ENCODE measurements at regions not wholly inside any gene's neighbourhood (a gene's known extent, or its start where the extent isn't known, plus 50 kb on each side); places are given as distances from the start of the nearest gene placed in this dataset.
"Not testable (repeated sequence)": the region's sequence is repeated elsewhere in the genome, so short reads cannot be mapped to it uniquely, and the experiment has no call there.

GRCh38 chr18:28287146-28287545 is 110.2 kb upstream of the CDH2 start:
- intact Hi-C loops (cut with DNase I, micrococcal nuclease), result no loop called here

DNA sequence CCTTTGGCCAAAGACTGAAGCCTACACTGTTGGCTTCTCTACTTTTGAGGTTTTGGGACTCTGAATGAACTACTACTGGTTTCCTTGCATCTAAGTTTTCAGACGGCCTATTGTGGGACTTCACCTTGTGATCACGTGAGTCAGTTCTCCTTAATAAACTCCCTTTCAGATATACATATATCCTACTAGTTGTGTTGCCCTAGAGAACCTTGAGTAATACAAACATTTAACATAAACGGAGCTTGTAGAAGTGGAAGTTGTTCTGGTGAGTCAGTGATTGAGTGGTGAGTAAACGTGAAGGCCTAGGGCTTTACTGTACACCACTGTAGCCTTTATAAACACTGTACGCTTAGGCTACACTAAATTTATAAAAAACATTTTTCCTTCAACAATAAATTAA is 107.2 kb upstream of the CDH2 start:
- DNase-seq, result no peak
- CTCF ChIA-PET, result interaction anchor here (0.8 kb wide), 1 partner anchor 15 kb away, joined by 3 read pairs; no protein-coding TSS in a partner anchor
- no peaks in the 10 kb centered on the region for H3K27me3 Mint-ChIP-seq
- H3K27ac Mint-ChIP-seq, result no peak overlapping the region
- no peaks in the 10 kb centered on the region for H3K36me3 Mint-ChIP-seq (ENCODE audit: low read depth)
- intact Hi-C loops (cut with DNase I, micrococcal nuclease), result no loop called here
- no peak for ATAC-seq
- H3K9me3 Mint-ChIP-seq (ENCODE audit: low read depth), result peaks cover 13% of the 10 kb centered on the region
- POLR2A ChIA-PET, result interaction anchor here (0.7 kb wide), 1 partner anchor 768 kb away, joined by 4 read pairs; no protein-coding TSS in a partner anchor
- H3K4me3 Mint-ChIP-seq, result no peak overlapping the region
- H3K4me1 Mint-ChIP-seq, result no peaks in the 10 kb centered on the region

More at GRCh38 chr18:28287146-28287545, 110.2 kb upstream of the CDH2 start:
- ChIA-PET POLR2A (no interaction called here), CTCF (no interaction called here)
- no peaks in the 10 kb centered on the region for H3K4me1 Mint-ChIP-seq
- DNase-seq (no peak), ATAC-seq (no peak)
- no peak overlapping the region for H3K27ac Mint-ChIP-seq
- H3K9me3 Mint-ChIP-seq (ENCODE audit: low read depth), result peaks cover 22% of the 10 kb centered on the region
- no peaks in the 10 kb centered on the region for H3K36me3 Mint-ChIP-seq (ENCODE audit: low read depth)
- no peak overlapping the region for H3K4me3 Mint-ChIP-seq
- no peaks in the 10 kb centered on the region for H3K27me3 Mint-ChIP-seq

- Mint-ChIP-seq H3K27me3 (no peaks in the 10 kb centered on the region), H3K27ac (no peak overlapping the region), H3K4me1 (no peaks in the 10 kb centered on the region), H3K36me3 (ENCODE audit: low read depth) (no peaks in the 10 kb centered on the region), H3K9me3 (ENCODE audit: low read depth) (peaks cover 8% of the 10 kb centered on the region), H3K4me3 (no peak overlapping the region)
- no peak for ATAC-seq
- POLR2A ChIA-PET, result no interaction called here
- intact Hi-C loops (cut with DNase I, micrococcal nuclease), result no loop called here
- CTCF ChIA-PET, result no interaction called here
- DNase-seq, result no peak
These were observed 104.5 kb upstream of the CDH2 start for GRCh38 chr18:28281400-28281799.

DNA sequence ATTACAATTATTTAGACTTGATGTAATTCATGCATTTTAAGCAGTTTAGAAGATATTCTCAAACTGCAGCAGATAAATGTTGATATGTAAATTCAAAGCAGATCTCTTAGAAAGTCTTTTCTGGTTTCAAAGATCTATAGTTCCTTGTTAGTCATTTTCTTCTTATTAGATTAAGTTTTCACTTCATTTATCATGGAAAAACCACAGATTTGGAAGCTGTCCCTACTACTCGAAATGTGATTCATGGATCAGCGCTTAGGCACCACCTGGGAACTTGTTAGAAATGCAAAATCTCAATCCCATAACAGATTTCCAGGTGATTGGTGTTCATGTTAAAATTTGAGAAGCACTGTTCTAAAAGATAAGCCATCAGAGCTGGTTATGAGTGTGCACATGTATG is 92.8 kb upstream of the CDH2 start:
- Mint-ChIP-seq H3K9me3 (ENCODE audit: low read depth) (peaks cover 6% of the 10 kb centered on the region), H3K36me3 (ENCODE audit: low read depth) (no peaks in the 10 kb centered on the region), H3K27me3 (no peaks in the 10 kb centered on the region), H3K4me1 (no peaks in the 10 kb centered on the region), H3K4me3 (no peak overlapping the region), H3K27ac (no peak overlapping the region)
- no peak for ATAC-seq
- CTCF ChIA-PET, result no interaction called here
- no peak for DNase-seq
- POLR2A ChIA-PET, result no interaction called here
- intact Hi-C loops (cut with DNase I, micrococcal nuclease), result no loop called here

- no peak overlapping the region for H3K4me3 Mint-ChIP-seq
- H3K4me1 Mint-ChIP-seq, result no peaks in the 10 kb centered on the region
- intact Hi-C loops (cut with DNase I, micrococcal nuclease), result no loop called here
- ChIA-PET POLR2A (no interaction called here), CTCF (no interaction called here)
- no peak overlapping the region for H3K27ac Mint-ChIP-seq
- DNase-seq (no peak), ATAC-seq (no peak)
- H3K9me3 Mint-ChIP-seq (ENCODE audit: low read depth), result peaks cover 7% of the 10 kb centered on the region
- no peaks in the 10 kb centered on the region for H3K36me3 Mint-ChIP-seq (ENCODE audit: low read depth)
- no peaks in the 10 kb centered on the region for H3K27me3 Mint-ChIP-seq
These were observed 91.1 kb upstream of the CDH2 start for GRCh38 chr18:28267878-28268625.

DNA sequence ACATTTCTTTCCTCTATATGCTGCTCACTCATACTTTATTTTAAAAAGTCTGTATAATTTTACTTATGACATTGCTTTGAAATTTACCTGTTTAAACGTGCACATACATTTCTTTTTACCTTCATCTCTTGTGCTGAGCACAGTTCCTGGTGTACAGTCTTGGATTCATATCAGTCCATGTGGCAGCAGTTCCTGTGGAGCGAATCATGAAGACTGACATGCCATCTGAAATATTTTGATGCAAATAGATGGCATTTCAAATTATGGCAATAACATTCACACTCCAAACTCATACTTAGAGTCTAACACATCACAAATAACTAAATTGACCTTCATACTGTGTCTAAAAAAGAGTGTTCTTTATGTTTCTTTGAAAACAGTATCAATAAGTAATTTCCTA is 90.3 kb upstream of the CDH2 start:
- Mint-ChIP-seq H3K36me3 (ENCODE audit: low read depth) (no peaks in the 10 kb centered on the region), H3K4me3 (no peak overlapping the region), H3K27me3 (no peaks in the 10 kb centered on the region), H3K4me1 (no peaks in the 10 kb centered on the region), H3K27ac (no peak overlapping the region), H3K9me3 (ENCODE audit: low read depth) (peaks cover 7% of the 10 kb centered on the region)
- ATAC-seq (no peak), DNase-seq (no peak)
- ChIA-PET CTCF (no interaction called here), POLR2A (no interaction called here)
- intact Hi-C loops (cut with DNase I, micrococcal nuclease), result no loop called here

DNA sequence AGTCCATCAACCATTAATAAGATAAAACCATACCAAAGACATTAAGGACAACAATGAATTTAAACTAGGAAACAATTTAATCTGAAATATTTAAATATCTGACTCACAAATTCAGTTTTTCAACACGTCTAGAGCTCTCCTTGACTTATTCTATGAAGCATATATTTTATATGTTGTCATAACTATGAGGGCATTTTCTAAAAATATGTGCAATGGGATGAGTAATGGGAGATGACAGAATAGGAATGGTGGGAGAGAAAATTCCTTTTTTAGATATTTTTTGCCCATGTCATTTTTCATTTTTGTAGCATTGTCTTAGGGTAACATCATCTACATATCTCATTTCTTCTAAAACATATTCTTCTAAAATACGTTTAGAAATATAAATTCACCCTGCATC is 79.2 kb upstream of the CDH2 start:
- Mint-ChIP-seq H3K4me1 (no peaks in the 10 kb centered on the region), H3K4me3 (no peak overlapping the region), H3K36me3 (ENCODE audit: low read depth) (no peaks in the 10 kb centered on the region), H3K27ac (no peak overlapping the region), H3K9me3 (ENCODE audit: low read depth) (no peaks in the 10 kb centered on the region), H3K27me3 (no peaks in the 10 kb centered on the region)
- ChIA-PET CTCF (interaction anchor here (1.5 kb wide), 1 partner anchor 24 kb away, joined by 5 read pairs; no protein-coding TSS in a partner anchor), POLR2A (no interaction called here)
- DNase-seq, result no peak
- ATAC-seq, result no peak
- intact Hi-C loops (cut with DNase I, micrococcal nuclease), result no loop called here

- no peaks in the 10 kb centered on the region for H3K27me3 Mint-ChIP-seq
- ATAC-seq (no peak), DNase-seq (no peak)
- peaks cover 5% of the 10 kb centered on the region for H3K9me3 Mint-ChIP-seq (ENCODE audit: low read depth)
- ChIA-PET CTCF (no interaction called here), POLR2A (no interaction called here)
- no peaks in the 10 kb centered on the region for H3K36me3 Mint-ChIP-seq (ENCODE audit: low read depth)
- H3K27ac Mint-ChIP-seq, result no peak overlapping the region
- H3K4me1 Mint-ChIP-seq, result no peaks in the 10 kb centered on the region
- intact Hi-C loops (cut with DNase I, micrococcal nuclease), result no loop called here
- no peak overlapping the region for H3K4me3 Mint-ChIP-seq
These were observed 71.7 kb upstream of the CDH2 start for GRCh38 chr18:28248653-28249052.

DNA sequence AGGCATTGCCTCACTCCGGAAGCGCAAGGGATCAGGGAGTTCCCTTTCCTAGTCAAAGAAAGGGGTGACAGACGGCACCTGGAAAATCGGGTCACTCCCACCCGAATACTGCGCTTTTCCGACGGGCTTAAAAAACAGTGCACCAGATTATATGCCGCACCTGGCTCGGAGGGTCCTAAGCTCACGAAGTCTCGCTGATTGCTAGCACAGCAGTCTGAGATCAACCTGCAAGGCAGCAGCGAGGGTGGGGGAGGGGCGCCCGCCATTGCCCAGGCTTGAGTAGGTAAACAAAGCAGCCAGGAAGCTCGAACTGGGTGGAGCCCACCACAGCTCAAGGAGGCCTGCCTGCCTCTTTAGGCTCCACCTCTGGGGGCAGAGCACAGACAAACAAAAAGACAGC is 63.7 kb upstream of the CDH2 start:
- H3K27me3 Mint-ChIP-seq; CTCF ChIA-PET; intact Hi-C loops (cut with DNase I, micrococcal nuclease); H3K27ac Mint-ChIP-seq; POLR2A ChIA-PET; H3K4me1 Mint-ChIP-seq; H3K36me3 Mint-ChIP-seq (ENCODE audit: low read depth); H3K9me3 Mint-ChIP-seq (ENCODE audit: low read depth); DNase-seq; ATAC-seq; H3K4me3 Mint-ChIP-seq: not testable (repeated sequence)

- DNase-seq, result no peak
- ChIA-PET CTCF (no interaction called here), POLR2A (no interaction called here)
- H3K27me3 Mint-ChIP-seq, result no peaks in the 10 kb centered on the region
- H3K9me3 Mint-ChIP-seq (ENCODE audit: low read depth), result peaks cover 2% of the 10 kb centered on the region
- intact Hi-C loops (cut with DNase I, micrococcal nuclease), result no loop called here
- H3K4me1 Mint-ChIP-seq, result no peaks in the 10 kb centered on the region
- H3K27ac Mint-ChIP-seq, result no peak overlapping the region
- H3K4me3 Mint-ChIP-seq, result no peak overlapping the region
- no peaks in the 10 kb centered on the region for H3K36me3 Mint-ChIP-seq (ENCODE audit: low read depth)
- ATAC-seq, result no peak
These were observed 59.6 kb upstream of the CDH2 start for GRCh38 chr18:28236487-28236886.
